Activated T-cell treated with anti-CD3 and anti-CD28 coated beads for 4 hours (primary cell): ENCODE measurements at regions not wholly inside any gene's neighbourhood (a gene's known extent, or its start where the extent isn't known, plus 50 kb on each side); places are given as distances from the start of the nearest gene placed in this dataset.
"Not testable (repeated sequence)": the region's sequence is repeated elsewhere in the genome, so short reads cannot be mapped to it uniquely, and the experiment has no call there.

Experiments used
- DNase-seq: peaks from one replicate; pipeline ENCODE4 v3.0.0-alpha.2; 2020

DNA sequence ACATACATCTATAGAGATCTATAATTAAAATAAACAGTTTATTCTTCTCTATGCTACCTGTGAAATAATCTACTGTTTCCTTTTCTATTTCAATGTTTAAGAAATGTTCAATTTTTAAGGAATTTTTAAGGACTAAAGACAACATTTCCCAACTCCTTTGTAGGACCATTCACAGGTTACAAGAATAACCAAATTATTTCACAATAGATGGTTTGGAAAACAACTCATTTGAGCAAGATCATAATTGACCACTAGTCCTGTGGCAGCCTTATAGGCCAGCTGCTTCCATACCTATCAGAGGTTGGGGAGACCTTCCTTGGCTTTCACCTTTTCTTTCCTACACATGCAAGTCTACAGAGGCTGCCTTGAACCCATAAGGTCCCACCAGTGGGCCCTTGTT lies 193.7 kb downstream of the TTC39B start:
- DNase-seq: no peak

DNA sequence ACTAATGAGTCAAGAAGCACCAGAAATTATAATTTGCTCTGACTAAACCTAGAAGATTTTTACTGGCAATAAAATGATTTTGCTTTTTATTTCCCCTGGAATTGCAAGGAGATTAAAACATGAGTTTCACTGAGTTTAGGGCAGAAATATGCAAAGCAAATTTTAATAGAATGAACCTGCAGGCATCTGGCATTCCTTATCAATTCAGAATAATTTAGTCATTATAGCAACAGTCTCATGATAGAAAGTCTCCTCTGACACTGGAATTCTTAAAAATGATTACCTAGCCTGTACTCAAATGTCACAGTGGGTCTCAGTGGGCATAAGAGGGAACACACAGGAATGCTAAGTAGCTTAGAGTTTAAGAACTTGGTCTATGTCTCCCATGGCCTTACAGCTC lies 195.9 kb downstream of the TTC39B start:
- DNase-seq: no peak

DNA sequence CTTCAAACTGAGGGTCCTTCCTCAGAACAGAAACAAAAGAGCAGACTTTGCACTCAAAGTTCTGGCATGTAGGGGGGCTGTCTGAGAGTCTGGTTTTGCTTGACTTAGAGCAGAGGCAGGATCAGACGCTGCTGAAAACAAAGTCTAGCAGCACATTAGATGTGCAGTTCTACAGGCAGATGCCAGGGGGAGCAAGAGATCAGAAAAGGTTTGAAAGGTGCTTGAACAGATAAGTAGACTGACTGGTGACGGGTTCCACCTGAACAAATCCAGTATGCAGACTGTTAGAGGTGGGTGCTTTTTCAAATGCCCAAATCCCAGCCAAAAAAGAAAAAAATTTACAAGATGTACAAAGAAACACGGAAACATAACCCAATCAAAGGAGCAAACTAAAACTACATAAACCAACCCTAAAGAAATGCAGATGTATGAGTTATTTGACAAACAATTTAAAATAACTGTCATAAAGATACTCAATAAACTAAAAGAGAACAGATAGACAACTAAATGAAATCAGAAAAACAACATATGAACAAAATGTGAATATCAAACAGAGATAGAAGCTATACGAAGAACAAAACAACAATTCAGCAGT lies 194.7 kb upstream of the FREM1 start:
- peak; percentile 21 for DNase-seq

DNA sequence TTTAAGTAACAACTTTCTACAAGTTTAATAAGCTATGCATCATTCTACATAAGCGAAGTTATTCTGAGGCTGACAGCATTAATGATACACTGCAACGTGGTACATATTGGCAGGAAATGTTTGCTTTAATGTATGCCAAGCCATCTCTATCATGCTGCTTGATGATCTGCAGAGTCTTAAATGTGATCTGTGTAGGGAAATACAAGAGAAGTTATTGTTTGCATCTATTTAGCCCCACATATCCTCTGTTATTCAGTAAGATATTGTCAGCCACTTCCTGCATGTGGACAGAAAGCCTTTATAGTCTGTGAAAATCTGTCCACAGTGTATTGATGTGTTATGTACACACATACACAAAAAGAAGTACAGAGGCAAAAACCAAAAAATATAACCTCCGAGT lies 193.1 kb upstream of the FREM1 start:
- DNase-seq: no peak

DNA sequence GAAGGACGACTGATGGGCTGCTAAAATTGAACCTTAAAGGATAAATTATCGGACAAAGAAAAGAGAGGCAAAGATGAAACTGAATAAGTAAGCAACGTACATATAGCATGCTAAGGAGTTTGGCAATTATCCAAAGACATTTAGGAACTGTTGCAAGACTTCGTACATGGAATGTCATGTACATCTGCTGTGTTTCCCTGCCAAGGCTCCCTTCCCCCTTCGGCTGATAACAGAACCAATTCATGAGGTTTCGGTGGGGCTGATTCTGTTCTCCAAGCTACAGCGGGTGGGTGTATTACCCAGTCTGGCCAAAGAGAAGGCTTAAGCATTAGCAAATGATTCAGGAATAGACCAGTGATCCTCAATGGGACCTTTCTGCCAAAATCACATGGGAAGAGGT lies 190.9 kb upstream of the FREM1 start:
- DNase-seq: no peak

DNA sequence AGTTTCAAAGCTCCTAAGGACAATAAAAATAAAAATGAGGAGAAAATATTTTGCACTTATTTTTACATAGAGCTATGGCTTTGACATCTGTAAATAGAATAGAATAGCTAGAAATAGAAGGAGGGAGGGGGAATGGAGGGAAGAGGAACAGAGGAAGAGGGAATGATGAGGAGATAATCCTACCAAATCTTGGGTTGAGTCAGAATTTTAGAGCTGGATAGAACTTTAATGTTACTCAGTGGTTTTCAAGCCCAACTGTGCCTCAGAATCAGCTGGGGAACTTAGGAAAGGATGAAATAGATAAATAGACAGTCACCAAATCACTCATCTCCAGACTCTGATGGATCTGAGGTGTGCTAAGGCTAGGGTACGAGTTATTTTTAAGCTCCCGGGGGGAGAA lies 190.3 kb upstream of the FREM1 start:
- no peak for DNase-seq

DNA sequence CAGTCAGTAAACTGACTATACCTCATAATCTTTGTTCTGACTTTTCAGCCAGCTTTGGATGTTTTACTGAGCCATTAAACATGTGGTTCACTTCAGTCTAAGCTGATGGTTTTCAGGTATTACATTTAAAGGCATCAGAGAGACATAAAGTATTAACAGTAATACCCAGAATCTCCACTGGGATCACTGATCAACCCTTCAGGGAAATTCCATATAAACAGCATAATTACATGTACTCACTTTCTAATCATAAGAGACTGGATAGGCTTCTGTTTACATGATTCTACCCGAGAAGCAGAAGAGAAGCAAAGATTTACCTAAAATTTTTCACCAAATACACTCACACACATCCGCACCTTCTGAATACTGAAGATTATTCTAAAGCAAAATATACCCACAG lies 186.7 kb upstream of the FREM1 start:
- DNase-seq: no peak

DNA sequence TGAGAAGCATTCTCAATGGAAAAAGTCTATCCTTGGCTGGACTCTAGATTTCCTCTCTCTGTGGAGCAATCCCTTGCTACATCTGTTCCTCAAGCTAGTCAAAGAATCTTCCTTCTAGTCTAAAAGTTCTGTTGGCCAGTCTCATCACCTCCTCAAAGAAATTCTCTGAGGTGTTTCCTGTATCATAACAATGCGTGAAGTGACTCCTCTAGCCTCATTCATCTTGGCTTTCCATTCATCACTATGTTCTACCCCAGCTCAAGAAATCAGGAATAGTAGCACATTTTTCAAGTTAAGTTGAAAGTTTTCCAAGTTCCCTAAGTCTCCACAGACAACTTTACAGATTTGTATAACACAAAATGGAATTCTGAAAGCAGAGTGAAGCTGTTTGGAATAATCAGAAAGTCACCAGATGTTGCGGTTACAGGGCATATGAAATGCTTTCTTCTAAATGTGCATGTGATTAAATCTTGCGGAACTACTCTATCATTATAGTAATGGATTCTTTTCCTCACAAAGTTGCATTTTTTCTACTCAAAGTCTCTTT lies 176.6 kb upstream of the FREM1 start:
- DNase-seq: no peak

DNA sequence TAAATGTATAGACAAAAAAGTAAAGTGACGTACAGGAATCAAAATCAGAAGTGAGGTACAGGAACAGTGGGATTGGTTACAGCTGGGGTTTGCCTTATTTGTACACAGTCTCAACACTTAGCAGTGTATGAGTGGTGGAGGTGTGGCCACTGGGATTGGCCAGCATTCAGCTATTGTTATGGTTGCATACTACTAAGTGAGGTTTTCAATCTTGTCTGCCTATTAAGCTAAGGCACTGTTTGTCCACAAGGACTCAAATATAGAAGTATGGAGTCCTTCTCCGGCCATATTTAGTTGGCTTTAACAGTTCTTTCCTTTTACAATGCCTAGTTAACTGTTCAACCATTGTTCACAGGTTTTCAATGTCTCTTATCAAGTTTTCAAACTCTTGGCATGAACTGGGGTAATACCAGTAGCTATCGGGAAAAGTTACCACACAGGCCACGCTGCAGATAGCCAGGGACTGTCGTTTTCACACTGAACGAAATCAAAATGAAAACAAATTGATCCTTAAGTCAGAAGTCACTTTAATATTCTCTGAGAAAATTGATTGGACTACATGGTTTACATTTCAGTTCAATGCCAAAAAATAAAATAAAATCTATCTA lies 176.0 kb upstream of the FREM1 start:
- no peak for DNase-seq

DNA sequence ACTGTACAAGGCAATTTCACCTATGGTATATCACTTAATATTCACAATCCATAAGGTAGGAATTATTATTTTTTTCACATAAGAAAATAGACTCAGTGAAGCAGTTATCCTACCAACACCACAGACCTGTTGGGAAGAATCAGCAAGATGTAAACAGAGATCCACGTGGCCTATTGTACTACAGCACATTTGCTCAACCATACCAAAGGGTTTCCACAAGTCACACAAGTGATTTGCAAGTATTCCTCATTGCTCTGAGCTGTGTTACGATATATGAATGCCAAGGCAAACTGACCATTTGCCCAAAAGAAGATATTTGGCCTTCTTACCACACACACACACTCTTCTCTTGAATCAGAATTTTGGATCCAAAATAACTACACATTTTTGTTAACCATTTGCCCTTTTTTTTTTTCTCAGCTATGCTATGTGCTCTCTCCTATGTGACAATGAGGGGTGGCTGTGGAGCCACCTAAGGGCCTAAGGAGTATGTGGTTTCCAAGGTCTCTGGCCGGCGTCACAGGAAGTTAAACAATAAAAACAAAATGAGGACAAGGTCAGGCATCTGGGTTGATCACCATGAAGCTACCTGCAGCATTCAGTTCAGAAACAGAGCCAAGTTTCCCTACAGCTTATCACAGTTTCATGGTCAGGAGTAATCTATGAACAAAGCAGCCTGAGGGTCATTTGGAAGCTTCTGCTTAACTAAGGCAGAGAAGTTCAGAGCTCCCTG lies 171.0 kb upstream of the FREM1 start:
- DNase-seq: no peak

DNA sequence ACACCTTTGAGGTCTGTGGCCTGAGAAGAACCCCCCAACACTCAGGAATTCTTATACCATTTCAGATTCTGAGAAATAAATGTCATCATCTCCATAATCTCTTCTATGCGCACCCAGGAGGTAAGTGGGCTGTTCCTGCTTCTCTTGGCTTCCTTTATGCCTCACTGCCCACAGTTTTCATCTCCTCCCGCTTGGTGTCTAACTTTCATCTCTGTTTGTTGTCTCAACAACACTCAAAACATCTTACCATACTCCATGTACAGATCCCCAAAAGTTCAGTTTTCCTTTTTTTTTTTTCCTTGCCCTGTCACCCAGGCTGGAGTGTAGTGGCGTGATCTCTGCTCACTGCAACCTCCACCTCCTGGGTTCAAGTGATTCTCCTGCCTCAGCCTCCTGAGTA lies 170.2 kb upstream of the FREM1 start:
- DNase-seq: no peak

DNA sequence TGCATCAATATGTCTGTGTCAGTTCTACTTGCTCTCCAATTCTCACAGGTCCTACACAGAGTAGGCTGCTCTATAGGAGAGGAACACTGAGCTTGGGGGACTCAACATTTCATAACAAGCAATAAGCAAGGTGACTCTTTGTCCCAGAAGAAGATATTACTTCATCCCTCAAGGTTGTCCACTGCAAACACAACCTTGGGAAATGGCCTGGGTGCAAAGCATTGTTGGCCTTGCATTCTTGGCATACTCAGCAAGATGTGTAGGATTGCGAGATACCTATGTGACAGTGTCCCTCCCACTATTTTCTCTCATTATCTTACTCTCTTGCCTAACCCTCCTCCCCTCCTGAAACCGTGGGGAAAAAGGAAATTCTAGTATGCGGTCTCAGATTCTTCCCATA lies 169.8 kb upstream of the FREM1 start:
- no peak for DNase-seq

DNA sequence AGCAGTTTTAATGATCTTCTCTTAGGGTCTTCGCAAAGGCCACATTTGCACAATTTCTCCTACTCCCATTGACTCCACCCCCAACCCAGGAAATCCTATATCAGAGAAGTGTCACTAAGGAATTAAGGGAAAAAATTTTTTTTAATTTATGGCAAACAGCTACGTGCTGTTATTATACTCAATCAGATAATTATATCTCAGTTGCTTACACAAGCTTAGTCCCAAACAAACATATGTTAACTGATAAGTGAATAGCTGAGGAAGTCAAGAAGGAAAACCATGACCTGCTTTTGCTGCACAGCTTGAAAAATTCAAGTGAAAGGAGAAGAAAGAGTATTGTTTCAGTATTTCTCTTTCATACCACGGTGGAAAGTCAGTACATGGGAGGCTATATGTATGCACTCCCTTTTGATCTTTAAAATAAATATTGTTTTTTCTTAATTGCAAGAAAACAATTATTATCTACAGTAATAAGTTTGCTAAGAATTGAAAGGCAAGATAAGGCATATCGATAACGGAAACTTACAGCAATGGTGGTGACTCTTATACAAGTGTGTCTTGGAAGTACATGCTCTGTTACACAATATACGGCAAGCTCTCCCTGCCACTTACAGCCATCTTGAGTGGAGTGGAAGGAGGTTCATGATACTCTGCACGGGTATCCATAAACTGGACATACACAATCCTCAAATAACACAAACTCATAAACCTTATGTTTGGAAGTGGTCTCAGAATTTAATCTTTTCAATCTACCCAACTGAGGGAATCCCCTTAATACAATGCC lies 167.9 kb upstream of the FREM1 start:
- DNase-seq: no peak

DNA sequence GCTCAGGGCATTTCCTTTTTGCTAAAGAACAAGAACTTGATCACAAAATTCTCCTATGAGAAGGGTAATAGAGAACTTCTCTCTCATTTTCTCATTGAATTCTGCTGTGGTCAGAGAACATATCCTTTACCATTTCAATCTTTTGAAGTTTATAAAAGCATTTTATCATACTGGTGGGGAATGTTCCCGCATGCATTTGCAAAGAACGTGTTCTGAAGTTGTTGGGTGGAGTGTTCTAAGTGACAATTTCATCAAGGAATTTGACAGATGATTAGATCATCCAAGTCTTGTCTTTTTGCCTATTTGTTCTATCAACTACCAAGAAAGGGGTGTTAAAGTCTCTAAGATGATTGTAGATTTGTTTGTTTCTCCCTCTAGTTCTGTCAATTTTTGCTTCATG lies 163.4 kb upstream of the FREM1 start:
- DNase-seq: no peak

DNA sequence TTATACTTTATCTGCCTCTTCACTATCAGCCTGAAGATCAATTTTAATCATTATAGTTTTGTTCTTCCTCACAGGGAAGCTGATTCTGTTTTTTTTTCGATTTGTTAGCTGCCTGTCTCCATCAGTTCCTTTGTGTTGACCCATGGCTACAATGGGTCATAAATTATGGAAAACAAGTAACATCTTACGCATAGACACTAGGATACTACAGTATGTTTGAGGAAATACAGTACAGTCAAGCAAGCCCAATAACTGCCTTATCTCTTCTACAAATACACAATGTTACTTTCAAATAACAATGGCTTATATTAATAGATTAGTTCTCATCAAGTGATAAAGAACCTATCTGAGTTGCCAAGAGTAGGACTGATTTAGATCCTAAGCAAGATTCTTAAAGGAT lies 160.5 kb upstream of the FREM1 start:
- DNase-seq: no peak

DNA sequence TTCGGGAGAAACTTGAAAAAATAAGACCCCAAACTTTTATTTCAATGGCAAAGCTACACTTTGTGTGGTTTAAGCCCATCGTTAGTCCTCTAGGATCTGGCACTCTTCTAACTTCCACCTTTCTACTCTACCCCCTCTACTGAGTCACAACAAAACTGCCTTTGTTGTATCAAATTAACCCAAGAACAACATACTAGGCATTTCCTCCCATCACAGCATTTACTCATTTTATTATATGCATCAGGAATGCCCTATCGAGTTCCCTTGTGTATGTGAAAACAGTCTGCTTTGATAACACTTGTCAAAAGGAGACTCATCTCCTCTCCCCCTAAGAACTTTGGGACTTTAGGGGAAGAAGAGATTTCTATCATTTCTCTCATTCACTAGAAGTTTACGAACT lies 158.9 kb upstream of the FREM1 start:
- no peak for DNase-seq

DNA sequence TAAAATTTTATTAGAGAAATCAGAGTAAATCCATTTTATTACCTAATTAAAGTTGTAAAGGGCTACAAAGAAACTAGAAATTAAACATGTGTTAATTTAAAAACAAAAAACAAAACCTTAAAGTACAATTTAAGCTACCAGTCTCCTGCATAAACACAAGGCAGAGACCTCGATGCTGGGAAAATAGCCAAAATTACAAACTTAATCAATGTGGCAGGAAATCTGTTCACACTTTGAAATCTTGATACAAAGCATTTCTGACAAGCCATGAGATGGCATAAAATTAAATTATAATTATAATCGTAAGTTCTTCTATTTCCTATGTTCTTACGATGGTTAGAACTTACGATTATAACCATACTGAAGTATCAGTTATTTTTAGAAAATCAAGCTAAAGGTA lies 158.0 kb upstream of the FREM1 start:
- DNase-seq: no peak

DNA sequence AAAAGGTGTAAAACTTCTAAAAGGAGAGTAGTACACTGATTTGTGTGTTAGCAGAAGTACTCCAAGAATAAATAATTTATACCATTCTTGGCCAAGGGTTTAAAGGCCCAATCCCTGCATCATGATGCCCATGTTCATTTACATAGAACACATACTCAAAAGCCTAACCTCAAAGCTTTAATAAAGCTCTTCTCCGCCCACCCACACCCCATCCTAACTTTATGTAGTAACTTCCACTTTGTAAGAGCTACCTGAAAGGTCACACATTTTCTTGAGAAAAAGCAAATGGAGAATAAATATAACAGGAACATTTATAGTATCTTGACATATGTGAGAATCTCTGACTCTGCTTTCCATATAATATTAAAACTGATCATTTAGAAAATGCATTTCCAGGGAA lies 148.8 kb upstream of the FREM1 start:
- DNase-seq: no peak

DNA sequence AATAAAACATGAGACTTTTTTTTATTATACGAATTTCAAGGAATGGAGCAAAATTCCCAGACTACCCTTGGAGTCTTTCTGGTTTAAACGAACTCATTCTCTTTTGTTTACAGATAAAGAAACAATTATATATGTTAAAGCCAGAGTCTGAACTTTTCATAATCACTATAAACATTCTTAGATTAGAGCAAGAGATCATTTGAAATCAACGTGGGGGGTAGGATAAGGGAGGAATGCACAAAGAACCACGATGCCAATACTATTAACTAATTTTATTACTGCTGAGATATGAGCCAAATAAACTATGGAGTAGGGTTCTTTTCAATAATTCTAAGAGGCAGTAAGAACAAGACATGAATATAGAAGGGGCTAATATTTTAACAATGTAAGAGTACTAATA lies 148.0 kb upstream of the FREM1 start:
- no peak for DNase-seq

DNA sequence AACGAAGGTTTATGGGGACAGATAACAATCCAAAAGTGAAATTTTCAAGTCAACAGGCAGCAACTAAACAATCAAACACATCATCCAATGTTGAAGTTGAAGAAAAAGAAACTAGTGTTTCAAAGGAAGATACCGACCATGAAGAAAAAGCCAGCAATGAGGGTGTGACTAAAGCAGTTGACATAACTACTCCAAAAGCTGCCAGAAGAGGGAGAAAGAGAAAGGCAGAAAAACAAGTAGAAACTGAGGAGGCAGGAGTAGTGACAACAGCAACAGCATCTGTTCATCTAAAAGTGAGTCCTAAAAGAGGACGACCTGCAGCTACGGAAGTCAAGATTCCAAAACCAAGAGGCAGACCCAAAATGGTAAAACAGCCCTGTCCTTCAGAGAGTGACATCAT lies 145.1 kb upstream of the FREM1 start:
- DNase-seq: not testable (repeated sequence)

DNA sequence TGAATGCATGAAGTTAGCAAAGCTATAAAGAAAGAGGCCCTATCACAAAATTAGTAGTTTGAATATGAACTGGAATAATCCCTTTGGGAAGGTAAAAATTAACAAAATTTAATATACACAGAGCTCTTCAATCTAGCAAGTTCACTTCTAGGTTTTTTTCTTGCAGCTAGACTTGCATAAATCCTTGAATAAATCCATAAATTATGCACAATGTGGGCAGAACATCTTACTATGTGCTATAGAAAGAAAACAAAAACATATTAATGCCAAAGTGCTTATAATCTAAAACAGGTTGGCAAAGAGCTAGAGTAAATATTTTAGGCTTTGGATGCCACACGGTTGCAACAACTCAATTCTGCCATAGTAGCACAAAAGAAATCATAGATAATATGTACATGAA lies 138.5 kb upstream of the FREM1 start:
- no peak for DNase-seq

DNA sequence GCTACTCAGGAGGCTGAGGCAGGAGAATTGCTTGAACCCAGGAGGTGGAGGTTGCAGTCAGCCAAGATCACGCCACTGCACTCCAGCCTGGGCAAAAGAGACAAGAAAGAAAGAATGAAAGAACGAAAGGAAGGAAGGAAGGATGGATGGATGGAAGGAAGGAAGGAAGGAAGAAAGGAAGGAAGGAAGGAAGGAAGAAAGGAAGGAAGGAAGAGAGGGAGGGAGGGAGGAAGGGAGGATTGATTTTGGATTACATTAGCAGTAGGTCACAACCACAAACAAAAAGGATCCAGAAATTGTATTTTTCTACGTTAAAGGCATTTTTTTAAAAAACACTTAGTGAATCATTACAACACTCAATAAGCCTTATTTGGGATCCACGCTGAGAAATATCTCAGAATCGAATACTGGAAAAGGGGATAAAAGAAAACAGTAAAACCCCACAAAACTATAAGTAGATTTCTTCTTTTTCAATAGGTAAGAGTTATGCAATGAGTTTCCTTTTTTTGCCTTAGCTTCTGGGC lies 136.9 kb upstream of the FREM1 start:
- no peak for DNase-seq

DNA sequence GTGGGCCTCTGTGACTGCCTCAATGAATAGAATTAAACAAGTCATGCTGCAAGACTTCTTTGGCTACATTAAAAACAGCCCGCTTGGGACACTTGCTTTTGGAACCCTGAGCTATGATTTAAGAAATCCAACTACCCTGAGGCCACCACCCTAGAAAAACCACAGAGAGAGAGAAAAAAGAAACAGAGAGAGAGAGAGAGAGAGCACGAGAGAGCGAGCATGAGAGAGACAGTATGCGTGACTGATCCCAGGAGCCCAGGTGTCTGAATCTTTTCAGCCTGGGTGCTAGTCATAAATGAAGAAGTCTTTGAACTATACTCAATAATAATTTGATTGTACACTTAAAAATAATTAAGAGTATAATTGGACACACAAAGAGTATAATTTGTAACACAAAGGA lies 123.1 kb upstream of the FREM1 start:
- DNase-seq: no peak
